ENCODE measurements at regions not wholly inside any gene's neighbourhood (a gene's known extent, or its start where the extent isn't known, plus 50 kb on each side); places are given as distances from the start of the nearest gene placed in this dataset.

GRCh38 chr7:34308595-34308994 is 349.4 kb upstream of the NPSR1 start:
- Mint-ChIP-seq H3K36me3 (no peaks in the 10 kb centered on the region), H3K27me3 (no peaks in the 10 kb centered on the region), H3K9me3 (peaks cover 4% of the 10 kb centered on the region), H3K4me3 (no peak overlapping the region), H3K27ac (no peak overlapping the region), H3K4me1 (no peaks in the 10 kb centered on the region)
- no peak for ATAC-seq

GRCh38 chr7:34309116-34309515 is 348.9 kb upstream of the NPSR1 start:
- H3K27ac Mint-ChIP-seq = no peak overlapping the region
- no peak for ATAC-seq
- H3K36me3 Mint-ChIP-seq = no peaks in the 10 kb centered on the region
- H3K27me3 Mint-ChIP-seq = no peaks in the 10 kb centered on the region
- peaks cover 4% of the 10 kb centered on the region for H3K9me3 Mint-ChIP-seq
- no peak overlapping the region for H3K4me3 Mint-ChIP-seq
- no peaks in the 10 kb centered on the region for H3K4me1 Mint-ChIP-seq

- Mint-ChIP-seq H3K36me3 (no peaks in the 10 kb centered on the region), H3K27me3 (no peaks in the 10 kb centered on the region), H3K4me1 (no peaks in the 10 kb centered on the region), H3K27ac (no peak overlapping the region), H3K9me3 (peaks cover 4% of the 10 kb centered on the region), H3K4me3 (no peak overlapping the region)
- no peak for ATAC-seq
Observed at GRCh38 chr7:34309584-34309983, 348.4 kb upstream of the NPSR1 start.

GRCh38 chr7:34311591-34311990 is 346.4 kb upstream of the NPSR1 start:
- ATAC-seq = no peak
- Mint-ChIP-seq H3K4me3 (no peak overlapping the region), H3K27me3 (no peaks in the 10 kb centered on the region), H3K27ac (no peak overlapping the region), H3K9me3 (peaks cover 4% of the 10 kb centered on the region), H3K4me1 (no peaks in the 10 kb centered on the region), H3K36me3 (no peaks in the 10 kb centered on the region)

GRCh38 chr7:34312624-34313023 is 345.4 kb upstream of the NPSR1 start:
- H3K4me1 Mint-ChIP-seq = no peaks in the 10 kb centered on the region
- no peak overlapping the region for H3K4me3 Mint-ChIP-seq
- peaks cover 4% of the 10 kb centered on the region for H3K9me3 Mint-ChIP-seq
- H3K27ac Mint-ChIP-seq = no peak overlapping the region
- ATAC-seq = no peak
- no peaks in the 10 kb centered on the region for H3K36me3 Mint-ChIP-seq
- H3K27me3 Mint-ChIP-seq = no peaks in the 10 kb centered on the region

- no peaks in the 10 kb centered on the region for H3K4me1 Mint-ChIP-seq
- H3K27ac Mint-ChIP-seq = no peak overlapping the region
- H3K36me3 Mint-ChIP-seq = no peaks in the 10 kb centered on the region
- no peaks in the 10 kb centered on the region for H3K27me3 Mint-ChIP-seq
- ATAC-seq = no peak
- H3K9me3 Mint-ChIP-seq = peaks cover 4% of the 10 kb centered on the region
- no peak overlapping the region for H3K4me3 Mint-ChIP-seq
Observed at GRCh38 chr7:34313289-34313688, 344.7 kb upstream of the NPSR1 start.

- peaks cover 4% of the 10 kb centered on the region for H3K9me3 Mint-ChIP-seq
- no peak overlapping the region for H3K4me3 Mint-ChIP-seq
- no peak for ATAC-seq
- H3K36me3 Mint-ChIP-seq = no peaks in the 10 kb centered on the region
- no peaks in the 10 kb centered on the region for H3K4me1 Mint-ChIP-seq
- H3K27ac Mint-ChIP-seq = no peak overlapping the region
- no peaks in the 10 kb centered on the region for H3K27me3 Mint-ChIP-seq
Observed at GRCh38 chr7:34315032-34315431, 343.0 kb upstream of the NPSR1 start.

- H3K36me3 Mint-ChIP-seq = no peaks in the 10 kb centered on the region
- no peak for ATAC-seq
- no peak overlapping the region for H3K4me3 Mint-ChIP-seq
- H3K27ac Mint-ChIP-seq = no peak overlapping the region
- H3K4me1 Mint-ChIP-seq = no peaks in the 10 kb centered on the region
- peaks cover 15% of the 10 kb centered on the region for H3K27me3 Mint-ChIP-seq
- peaks cover 4% of the 10 kb centered on the region for H3K9me3 Mint-ChIP-seq
Observed at GRCh38 chr7:34317039-34317438, 341.0 kb upstream of the NPSR1 start.

- H3K36me3 Mint-ChIP-seq = no peaks in the 10 kb centered on the region
- H3K4me1 Mint-ChIP-seq = no peaks in the 10 kb centered on the region
Observed at GRCh38 chr7:34320412-34320811, 337.6 kb upstream of the NPSR1 start.

GRCh38 chr7:34320926-34321661 is 336.9 kb upstream of the NPSR1 start:
- no peak for ATAC-seq
- Mint-ChIP-seq H3K9me3 (no peaks in the 10 kb centered on the region), H3K4me3 (no peak overlapping the region), H3K36me3 (no peaks in the 10 kb centered on the region), H3K27me3 (peaks cover 19% of the 10 kb centered on the region), H3K4me1 (no peaks in the 10 kb centered on the region), H3K27ac (no peak overlapping the region)

More at GRCh38 chr7:34320412-34320811, 337.6 kb upstream of the NPSR1 start:
- Mint-ChIP-seq H3K27me3 (peaks cover 19% of the 10 kb centered on the region), H3K9me3 (no peaks in the 10 kb centered on the region), H3K27ac (no peak overlapping the region), H3K4me3 (no peak overlapping the region)
- no peak for ATAC-seq

- H3K27ac Mint-ChIP-seq = no peak overlapping the region
- peaks cover 3% of the 10 kb centered on the region for H3K9me3 Mint-ChIP-seq
- no peaks in the 10 kb centered on the region for H3K36me3 Mint-ChIP-seq
- no peaks in the 10 kb centered on the region for H3K4me1 Mint-ChIP-seq
- no peak for ATAC-seq
- peaks cover 19% of the 10 kb centered on the region for H3K27me3 Mint-ChIP-seq
- no peak overlapping the region for H3K4me3 Mint-ChIP-seq
Observed at GRCh38 chr7:34322841-34323240, 335.2 kb upstream of the NPSR1 start.

- Mint-ChIP-seq H3K4me3 (no peak overlapping the region), H3K9me3 (peaks cover 3% of the 10 kb centered on the region), H3K27ac (no peak overlapping the region), H3K4me1 (no peaks in the 10 kb centered on the region), H3K27me3 (no peaks in the 10 kb centered on the region), H3K36me3 (no peaks in the 10 kb centered on the region)
- no peak for ATAC-seq
Observed at GRCh38 chr7:34327681-34328080, 330.3 kb upstream of the NPSR1 start.

- ATAC-seq = no peak
- H3K4me1 Mint-ChIP-seq = no peaks in the 10 kb centered on the region
- no peak overlapping the region for H3K4me3 Mint-ChIP-seq
- H3K9me3 Mint-ChIP-seq = peaks cover 9% of the 10 kb centered on the region
- no peaks in the 10 kb centered on the region for H3K36me3 Mint-ChIP-seq
- no peak overlapping the region for H3K27ac Mint-ChIP-seq
- H3K27me3 Mint-ChIP-seq = no peaks in the 10 kb centered on the region
Observed at GRCh38 chr7:34330308-34330707, 327.7 kb upstream of the NPSR1 start.

GRCh38 chr7:34331102-34331501 is 326.9 kb upstream of the NPSR1 start:
- Mint-ChIP-seq H3K27me3 (no peaks in the 10 kb centered on the region), H3K4me1 (no peaks in the 10 kb centered on the region), H3K27ac (no peak overlapping the region), H3K4me3 (no peak overlapping the region), H3K9me3 (peaks cover 9% of the 10 kb centered on the region), H3K36me3 (no peaks in the 10 kb centered on the region)
- no peak for ATAC-seq

- H3K27me3 Mint-ChIP-seq = no peaks in the 10 kb centered on the region
- no peaks in the 10 kb centered on the region for H3K4me1 Mint-ChIP-seq
- H3K9me3 Mint-ChIP-seq = peaks cover 9% of the 10 kb centered on the region
- ATAC-seq = no peak
- no peaks in the 10 kb centered on the region for H3K36me3 Mint-ChIP-seq
- H3K4me3 Mint-ChIP-seq = no peak overlapping the region
- no peak overlapping the region for H3K27ac Mint-ChIP-seq
Observed at GRCh38 chr7:34332006-34332405, 326.0 kb upstream of the NPSR1 start.

GRCh38 chr7:34333184-34333583 is 324.8 kb upstream of the NPSR1 start:
- no peaks in the 10 kb centered on the region for H3K4me1 Mint-ChIP-seq
- no peaks in the 10 kb centered on the region for H3K36me3 Mint-ChIP-seq
- H3K27me3 Mint-ChIP-seq = no peaks in the 10 kb centered on the region
- H3K27ac Mint-ChIP-seq = no peak overlapping the region
- H3K4me3 Mint-ChIP-seq = no peak overlapping the region
- peaks cover 11% of the 10 kb centered on the region for H3K9me3 Mint-ChIP-seq
- ATAC-seq = no peak
